Nephron progenitor cell (in vitro differentiated cells): ENCODE measurements at regions not wholly inside any gene's neighbourhood (a gene's known extent, or its start where the extent isn't known, plus 50 kb on each side); places are given as distances from the start of the nearest gene placed in this dataset.
A peak's percentile ranks its signal among the peaks of the same experiment; 100 is the strongest.

Source experiments
- DNase-seq: peaks from one replicate; pipeline ENCODE4 v3.0.0; 2021
- H3K27ac Mint-ChIP-seq: 2 replicates; pipeline ENCODE4 v1.8.0; 2021; ENCODE audit warnings: mild to moderate bottlenecking, moderate library complexity, mixed read lengths
- H3K27me3 Mint-ChIP-seq: 2 replicates; pipeline ENCODE4 v1.8.0; 2021; ENCODE audit warnings: mild to moderate bottlenecking, low read depth, mixed read lengths; ENCODE audit not compliant: poor library complexity
- H3K36me3 Mint-ChIP-seq: 2 replicates; pipeline ENCODE4 v1.8.0; 2021; ENCODE audit warnings: low read depth, mixed read lengths
- H3K4me1 Mint-ChIP-seq: 2 replicates; pipeline ENCODE4 v1.8.0; 2021; ENCODE audit warnings: mixed read lengths
- H3K4me3 Mint-ChIP-seq: 2 replicates; pipeline ENCODE4 v1.8.0; 2021; ENCODE audit warnings: mild to moderate bottlenecking, moderate library complexity, mixed read lengths
- H3K9me3 Mint-ChIP-seq: 2 replicates; pipeline ENCODE4 v1.8.0; 2021; ENCODE audit warnings: mild to moderate bottlenecking, moderate library complexity, mixed read lengths
- CTCF ChIP-seq: fragments of 200-600 bp; sonication (generic); IDR thresholded peaks from 2 replicates; pipeline ENCODE4 v1.5.0; 2021; ENCODE audit warnings: antibody characterized with exemption

DNA sequence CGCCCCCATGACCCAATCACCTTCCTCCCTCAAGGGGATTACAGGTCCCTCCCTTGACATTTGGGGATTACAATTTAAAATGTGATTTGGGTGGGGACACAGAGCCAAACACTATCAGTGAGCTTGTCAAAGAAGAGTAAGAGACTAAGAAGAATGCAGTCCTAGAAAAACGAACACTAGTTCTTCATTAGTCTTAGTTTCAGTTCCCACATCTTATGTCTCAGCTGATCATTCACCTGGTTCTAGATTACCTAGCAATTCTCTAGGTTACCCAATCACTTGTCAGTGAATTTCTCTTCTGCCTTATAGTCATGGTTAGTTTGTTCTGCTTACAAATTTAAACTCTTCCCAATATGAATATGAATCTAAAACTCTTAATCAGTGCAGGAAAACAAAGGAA, 251.5 kb downstream of the COX7C start:
- DNase-seq, result no peak
- Mint-ChIP-seq H3K4me1 (no peaks in the 10 kb centered on the region), H3K27me3 (no peaks in the 10 kb centered on the region), H3K27ac (no peak overlapping the region), H3K36me3 (no peaks in the 10 kb centered on the region), H3K9me3 (no peaks in the 10 kb centered on the region), H3K4me3 (no peak overlapping the region)
- TF ChIP-seq CTCF, result no peak

DNA sequence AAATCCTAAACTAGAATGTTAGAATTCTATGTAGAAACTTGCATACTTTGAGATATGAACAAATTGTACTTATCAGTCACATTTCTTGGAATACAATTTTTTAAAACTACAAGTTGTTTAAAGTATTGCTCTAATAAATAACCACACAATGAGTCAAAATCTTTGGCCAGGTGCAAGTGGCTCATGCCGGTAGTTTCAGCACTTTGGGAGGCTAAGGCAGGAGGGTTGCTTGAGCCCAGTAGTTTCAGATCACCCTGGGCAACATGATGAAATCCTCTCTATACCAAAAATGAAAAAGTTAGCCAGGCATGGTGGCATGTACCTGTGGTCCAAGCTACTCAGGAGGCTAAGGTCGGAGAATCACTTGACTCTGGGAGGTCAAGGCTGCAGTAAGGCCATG, 257.8 kb downstream of the COX7C start:
- Mint-ChIP-seq H3K27ac (no peak overlapping the region), H3K36me3 (no peaks in the 10 kb centered on the region), H3K4me3 (no peak overlapping the region), H3K27me3 (peaks cover 6% of the 10 kb centered on the region), H3K4me1 (no peaks in the 10 kb centered on the region), H3K9me3 (no peaks in the 10 kb centered on the region)
- no peak for DNase-seq
- TF ChIP-seq CTCF, result no peak

DNA sequence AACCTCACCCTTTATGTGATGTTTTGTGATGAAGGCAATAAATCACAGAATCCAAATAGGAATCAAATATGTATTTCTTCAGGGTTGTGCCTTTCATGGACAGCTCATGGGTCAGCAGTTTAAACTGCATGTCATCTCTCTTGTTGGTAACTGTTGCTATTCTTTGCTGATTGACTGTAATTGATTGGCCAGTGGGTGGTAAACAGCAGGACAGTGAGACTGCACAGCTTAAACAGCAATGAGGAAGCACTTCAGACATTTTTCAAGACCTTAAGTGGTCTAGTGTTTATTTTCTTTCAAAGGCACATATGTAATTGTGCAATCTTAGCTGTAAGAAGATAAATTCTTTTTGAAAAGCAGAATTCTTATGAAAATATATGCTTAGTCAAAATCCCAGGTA, 260.5 kb downstream of the COX7C start:
- Mint-ChIP-seq H3K4me3 (no peak overlapping the region), H3K4me1 (no peaks in the 10 kb centered on the region), H3K36me3 (no peaks in the 10 kb centered on the region), H3K27ac (no peak overlapping the region), H3K27me3 (peaks cover 6% of the 10 kb centered on the region), H3K9me3 (no peaks in the 10 kb centered on the region)
- TF ChIP-seq CTCF, result no peak
- DNase-seq, result no peak

DNA sequence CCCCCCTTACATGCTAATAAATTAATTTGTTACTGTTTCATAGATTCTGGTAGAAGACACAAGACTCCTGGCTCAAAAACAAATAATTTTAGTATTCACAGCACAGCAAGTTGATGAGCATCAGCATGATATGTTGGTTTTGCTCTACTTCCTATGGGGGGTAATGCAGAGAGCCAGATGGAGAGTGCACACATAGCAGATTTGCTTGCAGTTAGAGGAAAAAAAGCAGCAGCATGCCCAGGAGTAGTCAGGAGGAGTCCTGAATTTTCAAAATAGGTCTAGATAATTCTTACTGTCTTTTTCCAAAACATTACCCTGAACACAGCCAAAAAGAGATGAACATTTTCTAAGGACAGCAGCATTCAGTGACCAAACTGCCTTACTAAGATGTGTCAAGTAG, 261.3 kb downstream of the COX7C start:
- no peak for TF ChIP-seq CTCF
- H3K9me3 Mint-ChIP-seq, result no peaks in the 10 kb centered on the region
- H3K36me3 Mint-ChIP-seq, result no peaks in the 10 kb centered on the region
- peaks cover 6% of the 10 kb centered on the region for H3K27me3 Mint-ChIP-seq
- no peaks in the 10 kb centered on the region for H3K4me1 Mint-ChIP-seq
- no peak for DNase-seq
- no peak overlapping the region for H3K27ac Mint-ChIP-seq
- no peak overlapping the region for H3K4me3 Mint-ChIP-seq

- no peaks in the 10 kb centered on the region for H3K36me3 Mint-ChIP-seq
- peaks cover 4% of the 10 kb centered on the region for H3K27me3 Mint-ChIP-seq
- no peak overlapping the region for H3K4me3 Mint-ChIP-seq
- no peak overlapping the region for H3K27ac Mint-ChIP-seq
- no peak for TF ChIP-seq CTCF
- no peaks in the 10 kb centered on the region for H3K4me1 Mint-ChIP-seq
- no peaks in the 10 kb centered on the region for H3K9me3 Mint-ChIP-seq
- DNase-seq, result no peak
These were observed 262.6 kb downstream of the COX7C start for GRCh38 chr5:86880344-86880743.

GRCh38 chr5:86880785-86881492, 263.2 kb downstream of the COX7C start:
- Mint-ChIP-seq H3K27ac (no peak overlapping the region), H3K4me3 (no peak overlapping the region), H3K9me3 (no peaks in the 10 kb centered on the region), H3K36me3 (no peaks in the 10 kb centered on the region), H3K4me1 (no peaks in the 10 kb centered on the region), H3K27me3 (peaks cover 4% of the 10 kb centered on the region)
- peak; percentile 30 for DNase-seq
- TF ChIP-seq CTCF, result peak; percentile 83
